ENCODE measurements at regions not wholly inside any gene's neighbourhood (a gene's known extent, or its start where the extent isn't known, plus 50 kb on each side); places are given as distances from the start of the nearest gene placed in this dataset.
A peak's percentile ranks its signal among the peaks of the same experiment; 100 is the strongest.

DNA sequence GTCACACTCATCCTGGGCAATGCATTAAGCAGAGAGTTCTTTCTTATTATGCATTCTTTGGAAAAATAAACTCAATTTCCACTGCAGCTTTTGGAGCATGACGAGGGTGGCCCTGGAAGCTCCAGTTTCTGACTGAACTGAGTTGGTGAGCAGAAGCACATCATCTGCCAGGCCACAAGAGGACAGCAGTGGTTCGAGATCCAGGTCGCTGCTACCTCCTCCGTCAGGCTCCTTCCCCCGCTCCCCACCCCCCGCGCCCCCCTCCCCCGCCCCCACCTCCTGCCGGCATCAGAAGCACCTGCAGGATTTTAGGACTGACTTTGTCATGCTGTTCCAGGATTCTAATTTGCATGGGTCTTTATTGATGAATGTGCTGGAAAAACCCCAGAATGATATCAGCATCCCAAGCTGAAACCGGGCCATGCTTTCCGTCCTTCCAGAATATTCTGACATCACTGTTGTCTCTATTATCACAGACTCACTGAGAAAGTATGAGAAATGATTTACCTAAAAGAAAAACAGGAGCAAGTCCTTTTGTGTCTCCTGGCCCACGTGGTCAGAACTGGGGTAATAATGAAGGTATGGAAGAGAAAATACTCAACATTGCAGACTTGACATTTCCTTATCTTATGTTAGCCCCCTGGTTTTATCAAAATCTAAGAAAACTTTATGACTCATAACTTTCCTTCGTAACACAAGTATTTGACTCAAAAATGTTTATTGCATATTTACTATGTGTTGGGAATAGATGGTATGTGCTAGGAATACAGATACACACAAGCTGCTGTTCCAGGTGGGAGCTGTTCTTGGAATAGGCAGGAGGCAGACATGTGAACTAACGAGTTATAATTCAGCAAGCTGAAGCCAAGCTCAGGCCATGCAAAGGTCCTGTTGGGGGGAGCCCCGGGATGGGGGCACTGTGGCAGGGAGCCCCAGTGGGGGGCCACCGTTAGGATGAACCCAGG lies 220.2 kb upstream of the EXOC2 start:
- TF ChIP-seq EP300 (IDR thresholded peaks at IDR 0.05): no peak
- TF ChIP-seq, protein P1, sequence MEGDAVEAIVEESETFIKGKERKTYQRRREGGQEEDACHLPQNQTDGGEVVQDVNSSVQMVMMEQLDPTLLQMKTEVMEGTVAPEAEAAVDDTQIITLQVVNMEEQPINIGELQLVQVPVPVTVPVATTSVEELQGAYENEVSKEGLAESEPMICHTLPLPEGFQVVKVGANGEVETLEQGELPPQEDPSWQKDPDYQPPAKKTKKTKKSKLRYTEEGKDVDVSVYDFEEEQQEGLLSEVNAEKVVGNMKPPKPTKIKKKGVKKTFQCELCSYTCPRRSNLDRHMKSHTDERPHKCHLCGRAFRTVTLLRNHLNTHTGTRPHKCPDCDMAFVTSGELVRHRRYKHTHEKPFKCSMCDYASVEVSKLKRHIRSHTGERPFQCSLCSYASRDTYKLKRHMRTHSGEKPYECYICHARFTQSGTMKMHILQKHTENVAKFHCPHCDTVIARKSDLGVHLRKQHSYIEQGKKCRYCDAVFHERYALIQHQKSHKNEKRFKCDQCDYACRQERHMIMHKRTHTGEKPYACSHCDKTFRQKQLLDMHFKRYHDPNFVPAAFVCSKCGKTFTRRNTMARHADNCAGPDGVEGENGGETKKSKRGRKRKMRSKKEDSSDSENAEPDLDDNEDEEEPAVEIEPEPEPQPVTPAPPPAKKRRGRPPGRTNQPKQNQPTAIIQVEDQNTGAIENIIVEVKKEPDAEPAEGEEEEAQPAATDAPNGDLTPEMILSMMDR (IDR thresholded peaks at IDR 0.05): peak in 3 of 5 experiments; percentile 16 to 23 (median 21)
- no peak for TF ChIP-seq POLR2A (IDR thresholded peaks at IDR 0.05)

Data from tibial nerve (tissue), 4 donors.